Adrenal gland (tissue), 5 donors: ENCODE measurements at regions not wholly inside any gene's neighbourhood (a gene's known extent, or its start where the extent isn't known, plus 50 kb on each side); places are given as distances from the start of the nearest gene placed in this dataset.

ENCODE experiments used
- CTCF ChIP-seq, 6 experiments: fragments of 450-650 bp in 4 of 6; fragments of 200-600 bp in 2 of 6; sonication (generic) in 1 of 6; IDR thresholded peaks; 1 replicate in 5 of 6; 2 replicates in 1 of 6; pipeline versions ENCODE4 v1.5.1 to v1.8.0; 2016 to 2021; ENCODE audit warnings: antibody characterized with exemption in 6 of 6, mild to moderate bottlenecking in 2 of 6, moderate library complexity in 1 of 6
- POLR2A ChIP-seq, 2 donors: fragments of 450-650 bp; IDR thresholded peaks; one replicate each; pipeline ENCODE4 v1.6.1; 2017; ENCODE audit warnings: antibody characterized with exemption in 2 of 2, mild to moderate bottlenecking in 2 of 2, moderate library complexity in 1 of 2
- donor health status: DM: no; HTN: no; CAD: no.

GRCh38 chr1:168888418-168888817 is 159.4 kb upstream of the DPT start:
- no peak for TF ChIP-seq CTCF (IDR thresholded peaks at IDR 0.05)
- no peak for TF ChIP-seq POLR2A (IDR thresholded peaks at IDR 0.05)
